ENCODE measurements at regions not wholly inside any gene's neighbourhood (a gene's known extent, or its start where the extent isn't known, plus 50 kb on each side); places are given as distances from the start of the nearest gene placed in this dataset.

DNA sequence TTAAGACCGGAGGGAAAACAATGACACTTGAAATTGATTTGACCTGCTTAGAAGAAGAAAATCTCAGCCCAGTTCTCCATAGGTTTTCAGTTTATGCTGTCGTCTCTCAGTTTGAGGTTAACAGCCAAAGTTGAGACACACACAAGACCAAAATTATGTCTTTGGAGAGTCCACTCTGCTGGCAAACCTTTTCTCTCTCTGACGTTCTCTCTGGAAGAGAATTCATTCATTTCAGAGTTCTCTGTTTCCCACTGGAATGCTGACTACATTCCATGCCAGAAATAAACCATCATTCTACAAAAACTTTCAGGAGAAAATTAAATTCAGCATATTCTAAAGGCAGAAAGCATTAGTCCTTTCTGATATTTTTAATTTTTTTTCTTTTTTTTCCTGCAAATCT is 155.2 kb downstream of the TFAP2A start:
- H3K27ac ChIP-seq = no peak overlapping the region
- H3K27me3 ChIP-seq = no peaks in the 10 kb centered on the region
- no peaks in the 10 kb centered on the region for H3K36me3 ChIP-seq
- no peaks in the 10 kb centered on the region for H3K4me1 ChIP-seq (ENCODE audit: low read depth)
- H3K4me3 ChIP-seq = no peak overlapping the region
- no peaks in the 10 kb centered on the region for H3K9me3 ChIP-seq (ENCODE audit: low read depth)
- no peak for DNase-seq (ENCODE audit: low read depth in 1 of 2, low spot score in 1 of 2)
- TF ChIP-seq, protein P1, sequence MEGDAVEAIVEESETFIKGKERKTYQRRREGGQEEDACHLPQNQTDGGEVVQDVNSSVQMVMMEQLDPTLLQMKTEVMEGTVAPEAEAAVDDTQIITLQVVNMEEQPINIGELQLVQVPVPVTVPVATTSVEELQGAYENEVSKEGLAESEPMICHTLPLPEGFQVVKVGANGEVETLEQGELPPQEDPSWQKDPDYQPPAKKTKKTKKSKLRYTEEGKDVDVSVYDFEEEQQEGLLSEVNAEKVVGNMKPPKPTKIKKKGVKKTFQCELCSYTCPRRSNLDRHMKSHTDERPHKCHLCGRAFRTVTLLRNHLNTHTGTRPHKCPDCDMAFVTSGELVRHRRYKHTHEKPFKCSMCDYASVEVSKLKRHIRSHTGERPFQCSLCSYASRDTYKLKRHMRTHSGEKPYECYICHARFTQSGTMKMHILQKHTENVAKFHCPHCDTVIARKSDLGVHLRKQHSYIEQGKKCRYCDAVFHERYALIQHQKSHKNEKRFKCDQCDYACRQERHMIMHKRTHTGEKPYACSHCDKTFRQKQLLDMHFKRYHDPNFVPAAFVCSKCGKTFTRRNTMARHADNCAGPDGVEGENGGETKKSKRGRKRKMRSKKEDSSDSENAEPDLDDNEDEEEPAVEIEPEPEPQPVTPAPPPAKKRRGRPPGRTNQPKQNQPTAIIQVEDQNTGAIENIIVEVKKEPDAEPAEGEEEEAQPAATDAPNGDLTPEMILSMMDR (IDR thresholded peaks at IDR 0.05; ENCODE audit: low read depth, low read length) = no peak

DNA sequence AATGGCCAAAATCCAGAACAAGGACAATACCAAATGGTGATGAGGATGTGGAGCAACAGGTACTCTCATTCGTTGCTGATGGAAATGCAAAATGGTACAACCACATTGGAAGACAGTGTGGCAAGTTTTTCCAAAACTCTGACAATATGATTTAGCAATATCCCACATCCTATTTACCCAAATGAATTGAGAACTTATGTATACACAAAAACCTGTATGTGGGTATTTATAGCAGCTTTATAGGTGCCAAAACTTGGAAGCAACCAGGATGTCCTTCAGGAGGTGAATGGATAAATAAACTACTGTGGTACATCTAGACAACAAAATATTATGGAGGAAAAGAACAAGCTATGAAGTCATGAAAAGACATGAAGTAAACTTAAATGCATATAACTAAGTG is 156.5 kb downstream of the TFAP2A start:
- no peak overlapping the region for H3K4me3 ChIP-seq
- DNase-seq (ENCODE audit: low read depth in 1 of 2, low spot score in 1 of 2) = no peak
- no peaks in the 10 kb centered on the region for H3K27me3 ChIP-seq
- H3K36me3 ChIP-seq = no peaks in the 10 kb centered on the region
- H3K4me1 ChIP-seq (ENCODE audit: low read depth) = no peaks in the 10 kb centered on the region
- H3K9me3 ChIP-seq (ENCODE audit: low read depth) = no peaks in the 10 kb centered on the region
- H3K27ac ChIP-seq = no peak overlapping the region
- TF ChIP-seq, protein P1 (IDR thresholded peaks at IDR 0.05; ENCODE audit: low read depth, low read length) = no peak

DNA sequence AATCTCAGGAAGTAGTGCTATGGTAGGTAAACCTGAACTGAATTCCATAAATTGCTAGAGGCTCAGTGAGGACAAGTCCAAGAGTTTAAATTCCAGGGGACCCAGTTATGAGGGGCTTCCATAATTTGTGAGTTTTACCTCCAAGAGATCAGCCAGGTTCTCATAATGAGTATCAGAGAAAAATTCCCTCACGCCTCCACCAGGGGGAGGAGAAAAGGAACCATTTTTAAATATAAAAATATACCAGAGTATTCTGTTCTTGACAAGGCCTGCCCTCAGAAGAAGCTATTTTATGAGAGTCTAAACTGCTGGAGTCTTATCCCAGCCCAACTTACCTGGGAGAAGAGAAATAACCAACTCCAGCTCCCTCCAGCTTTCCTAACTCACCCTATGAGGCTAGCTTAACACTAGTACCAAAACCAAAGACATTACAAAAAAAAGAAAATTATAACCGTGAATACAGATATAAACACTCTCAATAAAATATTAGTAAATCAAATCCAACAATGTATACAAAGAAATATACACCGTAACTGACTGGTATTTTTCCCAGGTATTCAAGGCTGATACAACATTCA is 158.7 kb downstream of the TFAP2A start:
- Histone ChIP-seq H3K36me3 (no peaks in the 10 kb centered on the region), H3K9me3 (ENCODE audit: low read depth) (no peaks in the 10 kb centered on the region), H3K4me3 (no peak overlapping the region), H3K4me1 (ENCODE audit: low read depth) (no peaks in the 10 kb centered on the region), H3K27me3 (no peaks in the 10 kb centered on the region), H3K27ac (no peak overlapping the region)
- DNase-seq (ENCODE audit: low read depth in 1 of 2, low spot score in 1 of 2) = no peak
- TF ChIP-seq, protein P1 (IDR thresholded peaks at IDR 0.05; ENCODE audit: low read depth, low read length) = peak; percentile 19

DNA sequence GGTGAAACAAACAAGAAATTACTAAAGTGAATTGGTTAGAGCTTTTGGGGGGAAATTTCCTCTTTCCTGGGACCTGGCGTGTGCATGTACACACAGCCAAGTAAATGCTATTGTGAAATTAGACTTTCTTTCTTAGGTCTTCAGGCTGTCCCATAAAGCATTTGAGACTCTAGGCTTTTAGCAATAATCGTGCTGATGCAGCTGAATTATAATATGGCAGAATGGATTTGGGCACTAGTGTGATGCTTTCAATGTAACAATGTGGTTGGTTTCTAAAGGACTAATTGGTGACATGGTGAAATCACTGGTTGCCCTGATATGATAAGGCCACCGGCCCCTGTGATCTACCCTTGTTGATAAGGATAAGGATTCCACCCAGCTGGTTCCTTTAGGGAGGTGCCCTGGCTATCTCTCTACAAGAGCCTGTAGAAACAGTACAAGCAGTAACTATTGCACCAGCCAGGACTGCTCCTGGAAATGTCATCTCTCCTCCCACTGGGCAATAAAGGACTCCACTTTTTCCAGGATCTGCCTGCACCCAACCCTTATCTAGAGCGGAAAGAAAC is 164.1 kb downstream of the TFAP2A start:
- DNase-seq (ENCODE audit: low read depth in 1 of 2, low spot score in 1 of 2) = no peak
- TF ChIP-seq, protein P1 (IDR thresholded peaks at IDR 0.05; ENCODE audit: low read depth, low read length) = no peak
- Histone ChIP-seq H3K9me3 (ENCODE audit: low read depth) (no peaks in the 10 kb centered on the region), H3K4me1 (ENCODE audit: low read depth) (no peaks in the 10 kb centered on the region), H3K27ac (no peak overlapping the region), H3K4me3 (no peak overlapping the region), H3K27me3 (no peaks in the 10 kb centered on the region), H3K36me3 (no peaks in the 10 kb centered on the region)

DNA sequence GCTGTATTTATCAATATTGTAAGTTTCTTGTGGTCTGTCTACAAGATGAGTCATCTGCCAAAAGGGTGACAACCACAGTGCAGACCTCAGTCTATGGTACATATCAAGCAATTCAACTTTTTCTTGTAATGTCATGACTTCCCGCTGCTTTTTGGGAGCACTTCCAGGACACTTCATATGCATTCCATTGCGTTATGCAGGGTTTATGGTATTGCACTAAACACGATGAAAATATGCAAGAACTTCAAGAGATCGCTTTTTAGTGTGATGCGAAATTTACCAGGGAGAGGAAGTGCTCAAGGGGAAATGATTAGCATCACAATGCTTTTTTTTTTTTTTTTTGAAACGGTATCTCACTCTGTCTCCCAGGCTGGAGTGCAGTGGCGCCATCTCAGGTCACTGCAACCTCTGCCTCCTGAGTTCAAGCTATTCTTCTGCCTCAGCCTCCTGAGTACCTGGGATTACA is 166.5 kb downstream of the TFAP2A start:
- H3K27ac ChIP-seq = no peak overlapping the region
- TF ChIP-seq, protein P1 (IDR thresholded peaks at IDR 0.05; ENCODE audit: low read depth, low read length) = no peak
- no peaks in the 10 kb centered on the region for H3K4me1 ChIP-seq (ENCODE audit: low read depth)
- no peaks in the 10 kb centered on the region for H3K36me3 ChIP-seq
- no peak for DNase-seq (ENCODE audit: low read depth in 1 of 2, low spot score in 1 of 2)
- no peak overlapping the region for H3K4me3 ChIP-seq
- no peaks in the 10 kb centered on the region for H3K27me3 ChIP-seq
- no peaks in the 10 kb centered on the region for H3K9me3 ChIP-seq (ENCODE audit: low read depth)
